A673 (cell line): ENCODE measurements at regions not wholly inside any gene's neighbourhood (a gene's known extent, or its start where the extent isn't known, plus 50 kb on each side); places are given as distances from the start of the nearest gene placed in this dataset.
"Not testable (repeated sequence)": the region's sequence is repeated elsewhere in the genome, so short reads cannot be mapped to it uniquely, and the experiment has no call there.

Experiments used
- BruUV-seq: library from RNA; stranded (reverse); fragments of 400-500 nt; replicated peaks from 2 replicates; lab custom pipeline; 2021; lab: Mats Ljungman, UMichigan
- CTCF ChIA-PET: fragments of 300-600 bp; sonication (Branson Sonifier 250); formaldehyde crosslinking; loops from one replicate; lab custom pipeline; 2022; ENCODE audit warnings: antibody characterized with exemption; lab: Charles Lee
- POLR2A ChIA-PET: fragments of 300-600 bp; sonication (Branson Sonifier 250); formaldehyde crosslinking; loops from one replicate; lab custom pipeline; 2022; ENCODE audit warnings: antibody characterized with exemption; ENCODE audit not compliant: low non-redundant PET; lab: Charles Lee
- DNase-seq: peaks from one replicate; pipeline ENCODE4 v3.0.0-alpha.2; 2015; ENCODE audit warnings: low spot score
- H3K27ac ChIP-seq: fragments of 200-600 bp; sonication (generic); 2 replicates; pipeline ENCODE4 v1.5.1; 2016; ENCODE audit warnings: mixed run types, low read depth, mild to moderate bottlenecking, mixed read lengths, antibody characterized with exemption, low read length; ENCODE audit not compliant: poor library complexity, severe bottlenecking
- H3K27me3 ChIP-seq: fragments of 200-600 bp; sonication (generic); replicated peaks from 2 replicates; pipeline ENCODE4 v1.6.1; 2017; ENCODE audit warnings: mixed run types, low read depth, mild to moderate bottlenecking, mixed read lengths, antibody characterized with exemption, low read length; ENCODE audit not compliant: insufficient read depth, poor library complexity
- H3K36me3 ChIP-seq: fragments of 200-600 bp; sonication (generic); 2 replicates; pipeline ENCODE4 v1.6.1; 2016; ENCODE audit warnings: mixed run types, mild to moderate bottlenecking, mixed read lengths, antibody characterized with exemption, low read length; ENCODE audit not compliant: insufficient read depth, poor library complexity, severe bottlenecking
- H3K4me1 ChIP-seq: fragments of 200-600 bp; sonication (generic); 2 replicates; pipeline ENCODE4 v1.6.1; 2017; ENCODE audit warnings: mixed run types, mild to moderate bottlenecking, mixed read lengths, antibody characterized with exemption, low read length; ENCODE audit not compliant: insufficient read depth, poor library complexity, severe bottlenecking
- H3K4me3 ChIP-seq: fragments of 200-600 bp; sonication (generic); 2 replicates; pipeline ENCODE4 v1.5.1; 2016; ENCODE audit warnings: low read depth, mixed run types, mild to moderate bottlenecking, mixed read lengths, low read length; ENCODE audit not compliant: poor library complexity, severe bottlenecking
- H3K9me3 ChIP-seq: fragments of 200-600 bp; sonication (generic); 2 replicates; pipeline ENCODE4 v1.6.1; 2016; ENCODE audit warnings: mixed run types, low read depth, mild to moderate bottlenecking, mixed read lengths, antibody characterized with exemption, low read length; ENCODE audit not compliant: poor library complexity, severe bottlenecking
- CTCF ChIP-seq: fragments of 300-800, 200-600 bp; sonication (generic); conservative IDR thresholded peaks from 2 replicates; pipeline ENCODE4 v1.5.1; 2017; ENCODE audit warnings: low read depth, mild to moderate bottlenecking, antibody characterized with exemption, low read length, moderate library complexity, mixed read lengths
- EZH2 ChIP-seq: fragments of 200-600 bp; sonication (generic); IDR thresholded peaks from 2 replicates; pipeline ENCODE4 v1.6.1; 2017; ENCODE audit warnings: borderline replicate concordance, low read depth, mild to moderate bottlenecking, mixed read lengths, antibody characterized with exemption, low read length; ENCODE audit not compliant: poor library complexity, severe bottlenecking
- intact Hi-C: fragments of 100-400 bp; cut with micrococcal nuclease; formaldehyde crosslinking; loops from one replicate; pipeline ENCODE4 v1.10.0; 2022; ENCODE audit not compliant: unreplicated experiment

- Histone ChIP-seq H3K36me3 (no peaks in the 10 kb centered on the region), H3K4me3 (no peak overlapping the region), H3K4me1 (no peaks in the 10 kb centered on the region), H3K9me3 (no peaks in the 10 kb centered on the region), H3K27me3 (no peaks in the 10 kb centered on the region), H3K27ac (no peak overlapping the region)
- ChIA-PET CTCF (no interaction called here), POLR2A (no interaction called here)
- TF ChIP-seq CTCF, result no peak
- no peak for TF ChIP-seq EZH2
- BruUV-seq, result no TSS peak
- no peak for DNase-seq
- intact Hi-C loops, result no loop called here
These were observed 734.8 kb upstream of the CDH9 start for GRCh38 chr5:27773166-27773565.

- no peak overlapping the region for H3K27ac ChIP-seq
- DNase-seq, result no peak
- no peaks in the 10 kb centered on the region for H3K4me1 ChIP-seq
- no TSS peak for BruUV-seq
- H3K27me3 ChIP-seq, result no peaks in the 10 kb centered on the region
- ChIA-PET POLR2A (no interaction called here), CTCF (no interaction called here)
- TF ChIP-seq EZH2 (no peak), CTCF (no peak)
- no peaks in the 10 kb centered on the region for H3K9me3 ChIP-seq
- no peak overlapping the region for H3K4me3 ChIP-seq
- no peaks in the 10 kb centered on the region for H3K36me3 ChIP-seq
- intact Hi-C loops, result no loop called here
These were observed 731.5 kb upstream of the CDH9 start for GRCh38 chr5:27769748-27770402.

- BruUV-seq, result no TSS peak
- ChIA-PET POLR2A (no interaction called here), CTCF (no interaction called here)
- Histone ChIP-seq H3K4me1 (no peaks in the 10 kb centered on the region), H3K9me3 (peaks cover 13% of the 10 kb centered on the region), H3K27ac (no peak overlapping the region), H3K4me3 (no peak overlapping the region), H3K36me3 (no peaks in the 10 kb centered on the region), H3K27me3 (no peaks in the 10 kb centered on the region)
- DNase-seq, result no peak
- intact Hi-C loops, result no loop called here
- TF ChIP-seq CTCF, result no peak
- TF ChIP-seq EZH2, result no peak
These were observed 710.5 kb upstream of the CDH9 start for GRCh38 chr5:27748847-27749246.

GRCh38 chr5:27743383-27743979, 705.1 kb upstream of the CDH9 start:
- H3K4me1 ChIP-seq, DNase-seq, H3K9me3 ChIP-seq, POLR2A ChIA-PET, CTCF ChIA-PET, BruUV-seq, intact Hi-C loops, H3K4me3 ChIP-seq, H3K27ac ChIP-seq, H3K27me3 ChIP-seq, H3K36me3 ChIP-seq: not testable (repeated sequence)
